Ovary (tissue), 7 donors: ENCODE measurements at regions not wholly inside any gene's neighbourhood (a gene's known extent, or its start where the extent isn't known, plus 50 kb on each side); places are given as distances from the start of the nearest gene placed in this dataset.

Experiments used
- DNase-seq, 5 donors: peaks; one replicate each; pipeline ENCODE4 v3.0.0-alpha.2; 2019 to 2020
- H3K27ac ChIP-seq, 2 donors: fragments of 200-600 bp; one replicate each; pipeline versions ENCODE4 v1.5.1 to v1.8.0; 2019 to 2022
- H3K27me3 ChIP-seq: fragments of 200-600 bp; one replicate; pipeline ENCODE4 v1.8.0; 2022
- H3K36me3 ChIP-seq: fragments of 200-600 bp; sonication (generic); one replicate; pipeline ENCODE4 v1.5.1; 2019
- H3K4me1 ChIP-seq: one replicate; pipeline ENCODE4 v1.8.1; 2013; ENCODE audit warnings: mild to moderate bottlenecking, moderate library complexity; ENCODE audit not compliant: insufficient read depth
- H3K4me3 ChIP-seq: fragments of 200-600 bp; sonication (generic); one replicate; pipeline ENCODE4 v1.5.1; 2017
- H3K9me3 ChIP-seq, 2 donors: fragments of 200-600 bp in 1 of 2; sonication (generic) in 1 of 2; one replicate each; pipeline versions ENCODE4 v1.5.1 to v1.8.1; 2013 to 2019; ENCODE audit warnings: mild to moderate bottlenecking in 1 of 2, moderate library complexity in 1 of 2
- CTCF ChIP-seq, 3 donors: fragments of 450-650 bp in 2 of 3; fragments of 200-600 bp in 1 of 3; IDR thresholded peaks; one replicate each; pipeline versions ENCODE4 v1.5.1 to v1.8.0; 2016 to 2022; ENCODE audit warnings: antibody characterized with exemption in 3 of 3, mild to moderate bottlenecking in 1 of 3
- EP300 ChIP-seq: sonication (generic); formaldehyde crosslinking; IDR thresholded peaks from one replicate; pipeline ENCODE4 v1.6.1; 2017; ENCODE audit warnings: antibody characterized with exemption
- POLR2A ChIP-seq: fragments of 450-650 bp; IDR thresholded peaks from one replicate; pipeline ENCODE4 v1.6.1; 2017; ENCODE audit warnings: antibody characterized with exemption, mild to moderate bottlenecking, moderate library complexity
- WGBS, 3 donors: extraction: QIAGEN DNeasy Blood & Tissue Kit in 1 of 3; methylation state at CpG; one replicate each; pipeline versions ENCODE4 v1.1.5 to v1.1.7; 2013 to 2017; 5-methylcytosine and 5-hydroxymethylcytosine counted together
- intact Hi-C, 4 donors: fragments of 100-400 bp; cut with DNase I; formaldehyde crosslinking; loops; one replicate each; pipeline versions ENCODE4 v1.11.0 to v1.15.1; 2022 to 2023
- donor health status: DM: no; HTN: no; CAD: no; lungs with moderate emphysema.
- donor health status: DM: no; HTN: no; CAD: no.
- donor health status: Bipolar disorder and iron deficiency.
- donor health status: DM: no; HTN: no; CAD: no.
- donor health status: DM: yes; HTN: yes; CAD: no.

GRCh38 chrX:87236830-87237440, 280.7 kb upstream of the KLHL4 start:
- no peaks in the 10 kb centered on the region for H3K36me3 ChIP-seq
- no peaks in the 10 kb centered on the region for H3K27me3 ChIP-seq
- H3K4me3 ChIP-seq: no peak overlapping the region
- TF ChIP-seq CTCF (IDR thresholded peaks at IDR 0.05): no peak
- TF ChIP-seq EP300: no peak
- no peak for TF ChIP-seq POLR2A
- no peaks in the 10 kb centered on the region for H3K9me3 ChIP-seq
- intact Hi-C loops: no loop called here
- DNase-seq: no peak
- no peaks in the 10 kb centered on the region for H3K4me1 ChIP-seq
- WGBS, 3 donors: 69 to 86% (median 84%) methylated on average over 2 of the region's 2 CpGs
- H3K27ac ChIP-seq: no peak overlapping the region

DNA sequence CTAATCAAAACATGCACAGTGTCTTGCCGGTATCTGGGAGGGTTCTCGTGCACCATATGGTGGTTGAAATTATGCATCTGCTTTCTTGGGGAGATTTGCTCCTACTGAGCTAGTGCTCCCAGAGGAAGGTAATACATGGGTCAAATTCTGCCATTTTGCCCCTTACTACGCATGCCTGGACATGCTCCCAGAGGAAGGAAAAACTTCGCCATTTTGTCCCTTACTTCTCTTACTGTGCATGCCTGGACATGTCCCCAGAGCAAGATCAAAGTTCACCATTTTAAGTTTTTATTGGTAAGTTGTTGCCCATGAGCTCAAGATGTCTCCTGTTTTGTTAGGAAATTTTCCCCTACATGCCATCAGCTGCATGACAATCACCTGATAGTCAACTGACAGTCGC, 252.1 kb upstream of the KLHL4 start:
- Histone ChIP-seq H3K27me3 (no peaks in the 10 kb centered on the region), H3K9me3 (no peaks in the 10 kb centered on the region), H3K4me1 (no peaks in the 10 kb centered on the region), H3K27ac (no peak overlapping the region), H3K4me3 (no peak overlapping the region), H3K36me3 (no peaks in the 10 kb centered on the region)
- intact Hi-C loops: no loop called here
- DNase-seq: no peak
- WGBS, 3 donors: 55 to 65% (median 62%) methylated on average over 5 of the region's 5 CpGs
- TF ChIP-seq POLR2A: no peak
- no peak for TF ChIP-seq EP300
- no peak for TF ChIP-seq CTCF (IDR thresholded peaks at IDR 0.05)

DNA sequence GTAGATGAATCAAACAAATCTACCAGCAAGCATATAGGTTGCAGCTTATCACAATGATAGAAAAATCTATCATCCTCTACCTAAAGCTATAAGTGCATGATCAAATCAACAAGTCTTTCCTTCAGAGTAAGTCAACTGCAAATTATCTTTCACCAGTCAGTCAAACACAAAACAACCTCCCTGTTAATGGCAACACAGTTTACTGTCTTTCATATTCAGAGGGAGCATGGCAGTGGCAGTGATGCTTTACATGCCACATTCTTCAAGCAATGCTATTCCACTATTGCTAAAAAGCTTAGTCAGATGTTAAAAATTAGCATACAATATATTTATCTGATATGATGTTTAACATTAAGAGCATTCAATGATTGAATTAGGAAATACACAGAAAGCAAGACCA, 245.1 kb upstream of the KLHL4 start:
- Histone ChIP-seq H3K9me3 (no peaks in the 10 kb centered on the region), H3K4me3 (no peak overlapping the region), H3K27ac (no peak overlapping the region), H3K36me3 (no peaks in the 10 kb centered on the region), H3K27me3 (peaks cover 5% of the 10 kb centered on the region), H3K4me1 (no peaks in the 10 kb centered on the region)
- no peak for DNase-seq
- intact Hi-C loops: no loop called here
- TF ChIP-seq POLR2A (no peak), CTCF (IDR thresholded peaks at IDR 0.05) (no peak), EP300 (no peak)

DNA sequence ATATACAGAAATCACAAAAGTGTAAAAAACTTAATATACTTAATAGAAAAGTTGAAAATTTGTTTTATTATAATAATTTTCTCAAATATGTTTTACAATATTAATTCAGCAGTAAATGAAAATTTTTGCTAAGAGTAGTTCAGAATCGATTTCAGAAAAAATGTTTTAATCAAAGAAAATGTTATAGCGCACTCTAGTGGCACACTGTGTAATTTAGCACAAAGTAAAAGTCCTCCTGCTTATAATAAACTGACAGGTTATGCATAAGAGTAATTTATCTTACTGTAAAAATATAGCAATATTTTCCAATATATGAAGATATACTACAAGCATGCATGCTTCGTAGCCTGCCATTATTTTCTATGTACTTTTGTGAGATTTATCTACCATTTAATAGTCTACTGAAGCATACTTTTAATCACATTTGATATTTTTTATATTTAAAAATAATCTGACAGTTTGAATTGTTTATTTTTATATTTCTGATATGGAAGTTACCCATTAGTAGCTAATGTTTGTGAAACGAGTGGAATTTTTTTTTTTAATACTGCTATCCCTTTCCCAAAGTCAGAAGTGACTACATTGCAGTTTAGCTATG, 217.9 kb upstream of the KLHL4 start:
- TF ChIP-seq POLR2A: no peak
- no peak for TF ChIP-seq EP300
- TF ChIP-seq CTCF (IDR thresholded peaks at IDR 0.05): no peak
- no peak for DNase-seq
- no peak overlapping the region for H3K27ac ChIP-seq
- no peaks in the 10 kb centered on the region for H3K36me3 ChIP-seq
- H3K27me3 ChIP-seq: no peaks in the 10 kb centered on the region
- H3K4me3 ChIP-seq: no peak overlapping the region
- intact Hi-C loops: no loop called here
- WGBS, 3 donors: 2 to 3% (median 2%) methylated on average over 4 of the region's 4 CpGs
- H3K9me3 ChIP-seq: no peaks in the 10 kb centered on the region
- H3K4me1 ChIP-seq: no peaks in the 10 kb centered on the region
